Erythroblast (primary cell): ENCODE measurements at regions not wholly inside any gene's neighbourhood (a gene's known extent, or its start where the extent isn't known, plus 50 kb on each side); places are given as distances from the start of the nearest gene placed in this dataset.

Source experiments
- GATA1 ChIP-seq: IDR thresholded peaks from 2 replicates; pipeline ENCODE4 v1.6.1; 2011; ENCODE audit warnings: low read depth, mild to moderate bottlenecking, control low read depth, low read length, moderate library complexity
- POLR2A ChIP-seq: IDR thresholded peaks from 2 replicates; pipeline ENCODE4 v1.6.1; 2011; ENCODE audit warnings: mild to moderate bottlenecking, low read length

DNA sequence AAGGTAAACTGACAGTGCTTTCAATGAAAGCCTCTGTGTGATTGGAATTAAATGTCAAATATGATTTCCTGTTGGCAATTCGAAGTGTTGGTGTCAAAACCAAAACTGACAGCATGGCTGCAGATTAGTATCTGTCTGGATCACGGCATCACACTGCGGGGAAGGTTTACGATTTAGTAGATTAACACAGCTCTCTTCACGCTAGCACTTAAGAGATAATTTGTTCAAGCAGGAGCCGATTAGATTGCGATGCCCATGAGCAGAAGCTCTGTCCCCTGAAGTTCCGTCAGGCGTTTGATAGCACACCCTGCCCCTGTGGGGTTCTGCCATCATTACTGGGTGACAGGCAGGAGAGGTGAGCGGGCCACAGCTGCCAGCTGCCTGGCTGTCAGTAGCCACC is 279.5 kb upstream of the AUTS2 start:
- TF ChIP-seq POLR2A (no peak), GATA1 (no peak)
